ENCODE measurements at regions not wholly inside any gene's neighbourhood (a gene's known extent, or its start where the extent isn't known, plus 50 kb on each side); places are given as distances from the start of the nearest gene placed in this dataset.

DNA sequence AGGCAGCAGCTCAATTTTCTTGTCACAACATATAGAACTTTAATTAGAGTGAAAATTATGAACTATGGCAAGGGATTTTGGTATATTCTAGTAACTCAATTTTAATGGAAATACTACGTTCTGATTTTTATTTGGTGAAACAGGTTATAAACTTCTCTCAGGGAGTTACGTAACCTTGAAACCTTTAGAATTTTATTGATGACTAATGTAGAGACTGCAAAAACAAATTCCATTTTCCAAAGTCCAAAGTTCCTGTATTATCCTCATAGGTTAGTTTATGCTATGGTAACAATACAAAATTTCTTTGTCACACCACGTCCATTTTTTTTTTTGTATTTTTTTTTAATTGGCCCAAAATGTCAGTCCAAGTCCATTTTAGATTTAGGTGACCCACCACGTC is 185.7 kb downstream of the KLF5 start:
- no peak overlapping the region for H2BK5ac ChIP-seq (ENCODE audit: low read depth, low read length, poor library complexity, severe bottlenecking)
- no peaks in the 10 kb centered on the region for H3K4me1 ChIP-seq (ENCODE audit: control insufficient read depth, insufficient read depth, low read depth, low read length)
- no peak overlapping the region for H4K91ac ChIP-seq (ENCODE audit: low read length)
- no peak for DNase-seq
- no peaks in the 10 kb centered on the region for H3K27me3 ChIP-seq (ENCODE audit: control insufficient read depth in 1 of 2, insufficient read depth in 1 of 2, low read length in 2 of 2)
- H3K23ac ChIP-seq (ENCODE audit: low read length in 2 of 2): no peak overlapping the region
- 87% methylated on average over 2 of the region's 4 CpGs for WGBS
- no peak overlapping the region for H2BK12ac ChIP-seq (ENCODE audit: low read length in 2 of 2)
- no peak overlapping the region for H3K4me3 ChIP-seq (ENCODE audit: insufficient read depth in 1 of 2, low read depth in 1 of 2, low read length in 2 of 2)
- H3K18ac ChIP-seq (ENCODE audit: low read depth in 1 of 2, low read length in 2 of 2): no peak overlapping the region
- H3K79me1 ChIP-seq (replicated peaks; ENCODE audit: low read length, poor library complexity, severe bottlenecking): no peaks in the 10 kb centered on the region
- no peak overlapping the region for H3K27ac ChIP-seq (ENCODE audit: low read length, poor library complexity, severe bottlenecking)
- H3K36me3 ChIP-seq (ENCODE audit: control insufficient read depth in 1 of 2, insufficient read depth in 2 of 2, low read depth in 1 of 2, low read length in 2 of 2): no peaks in the 10 kb centered on the region
- no peak overlapping the region for H4K8ac ChIP-seq (ENCODE audit: low read length)
- no peak overlapping the region for H2AK5ac ChIP-seq (ENCODE audit: low read length, severe bottlenecking)
- no peak overlapping the region for H3K14ac ChIP-seq (ENCODE audit: low read length in 2 of 2)
- no peaks in the 10 kb centered on the region for H3K9me3 ChIP-seq (ENCODE audit: control insufficient read depth, low read length)
- H2AFZ ChIP-seq (ENCODE audit: low read depth, low read length): no peak overlapping the region
- no peak overlapping the region for H2BK15ac ChIP-seq (ENCODE audit: low read depth, poor library complexity, severe bottlenecking)
- no peak overlapping the region for H3K9ac ChIP-seq (ENCODE audit: low read length)
- no peak overlapping the region for H2BK120ac ChIP-seq (ENCODE audit: low read depth, low read length)
- no peak overlapping the region for H3K4ac ChIP-seq (ENCODE audit: low read depth in 1 of 2, low read length in 2 of 2)
- no peak overlapping the region for H3K4me2 ChIP-seq (ENCODE audit: low read length, poor library complexity, severe bottlenecking)

DNA sequence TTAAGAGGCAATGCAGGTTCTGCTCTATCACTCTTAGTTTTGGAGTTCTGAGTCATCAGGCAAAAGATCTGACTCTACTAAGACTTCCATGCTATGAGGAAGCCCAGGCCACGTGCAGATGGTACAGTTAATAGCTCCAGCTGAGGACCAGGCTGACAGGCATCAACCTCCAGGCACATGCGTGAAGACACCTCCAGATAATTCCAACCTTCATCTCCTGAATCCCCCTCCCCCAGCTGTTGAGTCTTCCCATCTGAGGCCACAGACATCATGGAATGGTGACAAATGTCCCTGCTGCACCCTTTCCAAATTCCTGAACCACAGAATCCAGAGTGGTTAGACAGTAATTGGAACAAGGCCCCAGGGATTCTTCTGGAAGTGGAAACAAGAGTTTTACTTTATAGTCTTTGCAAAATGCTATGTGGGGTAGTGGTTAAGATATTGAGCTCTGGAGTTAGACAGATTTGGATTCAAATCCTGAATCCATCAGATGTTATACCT is 183.8 kb downstream of the KLF5 start:
- no peak overlapping the region for H2BK15ac ChIP-seq (ENCODE audit: low read depth, poor library complexity, severe bottlenecking)
- no peak overlapping the region for H3K14ac ChIP-seq (ENCODE audit: low read length in 2 of 2)
- H3K4me3 ChIP-seq (ENCODE audit: insufficient read depth in 1 of 2, low read depth in 1 of 2, low read length in 2 of 2): no peak overlapping the region
- no peaks in the 10 kb centered on the region for H3K36me3 ChIP-seq (ENCODE audit: control insufficient read depth in 1 of 2, insufficient read depth in 2 of 2, low read depth in 1 of 2, low read length in 2 of 2)
- DNase-seq: no peak
- no peak overlapping the region for H2BK5ac ChIP-seq (ENCODE audit: low read depth, low read length, poor library complexity, severe bottlenecking)
- H3K18ac ChIP-seq (ENCODE audit: low read depth in 1 of 2, low read length in 2 of 2): no peak overlapping the region
- H2BK12ac ChIP-seq (ENCODE audit: low read length in 2 of 2): no peak overlapping the region
- H4K8ac ChIP-seq (ENCODE audit: low read length): no peak overlapping the region
- no peak overlapping the region for H2AK5ac ChIP-seq (ENCODE audit: low read length, severe bottlenecking)
- no peak overlapping the region for H3K9ac ChIP-seq (ENCODE audit: low read length)
- WGBS: 76% methylated on average over 2 of the region's 2 CpGs
- no peak overlapping the region for H4K91ac ChIP-seq (ENCODE audit: low read length)
- no peaks in the 10 kb centered on the region for H3K4me1 ChIP-seq (ENCODE audit: control insufficient read depth, insufficient read depth, low read depth, low read length)
- no peaks in the 10 kb centered on the region for H3K79me1 ChIP-seq (replicated peaks; ENCODE audit: low read length, poor library complexity, severe bottlenecking)
- no peaks in the 10 kb centered on the region for H3K9me3 ChIP-seq (ENCODE audit: control insufficient read depth, low read length)
- no peak overlapping the region for H2BK120ac ChIP-seq (ENCODE audit: low read depth, low read length)
- H3K27me3 ChIP-seq (ENCODE audit: control insufficient read depth in 1 of 2, insufficient read depth in 1 of 2, low read length in 2 of 2): no peaks in the 10 kb centered on the region
- H2AFZ ChIP-seq (ENCODE audit: low read depth, low read length): no peak overlapping the region
- no peak overlapping the region for H3K4me2 ChIP-seq (ENCODE audit: low read length, poor library complexity, severe bottlenecking)
- H3K4ac ChIP-seq (ENCODE audit: low read depth in 1 of 2, low read length in 2 of 2): no peak overlapping the region
- no peak overlapping the region for H3K23ac ChIP-seq (ENCODE audit: low read length in 2 of 2)
- H3K27ac ChIP-seq (ENCODE audit: low read length, poor library complexity, severe bottlenecking): no peak overlapping the region

DNA sequence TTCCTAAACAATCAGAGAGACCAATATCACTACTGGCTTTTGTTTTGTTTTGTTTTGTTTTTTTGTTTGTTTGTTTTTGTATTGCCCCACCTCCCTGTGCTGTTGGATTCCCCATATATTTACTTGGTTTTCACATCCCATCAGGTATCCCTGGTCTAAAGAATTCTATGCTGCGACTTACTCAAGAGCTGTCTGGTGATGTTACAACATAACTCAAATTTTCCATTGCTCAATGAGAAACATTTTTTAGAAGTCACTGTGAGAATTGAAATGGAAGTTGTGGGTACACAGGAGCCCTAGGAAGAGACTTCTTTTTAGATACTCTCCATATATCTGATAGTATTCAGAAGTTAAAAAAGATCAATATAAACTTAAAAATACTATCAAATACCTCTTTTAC is 181.4 kb downstream of the KLF5 start:
- Histone ChIP-seq H3K27me3 (ENCODE audit: control insufficient read depth in 1 of 2, insufficient read depth in 1 of 2, low read length in 2 of 2) (no peaks in the 10 kb centered on the region), H3K14ac (ENCODE audit: low read length in 2 of 2) (no peak overlapping the region), H3K79me1 (replicated peaks; ENCODE audit: low read length, poor library complexity, severe bottlenecking) (no peaks in the 10 kb centered on the region), H3K4me2 (ENCODE audit: low read length, poor library complexity, severe bottlenecking) (no peak overlapping the region), H3K18ac (ENCODE audit: low read depth in 1 of 2, low read length in 2 of 2) (no peak overlapping the region), H2BK120ac (ENCODE audit: low read depth, low read length) (no peak overlapping the region), H3K4ac (ENCODE audit: low read depth in 1 of 2, low read length in 2 of 2) (no peak overlapping the region), H3K4me3 (ENCODE audit: insufficient read depth in 1 of 2, low read depth in 1 of 2, low read length in 2 of 2) (no peak overlapping the region), H4K8ac (ENCODE audit: low read length) (no peak overlapping the region), H3K23ac (ENCODE audit: low read length in 2 of 2) (no peak overlapping the region), H2BK5ac (ENCODE audit: low read depth, low read length, poor library complexity, severe bottlenecking) (no peak overlapping the region), H2BK15ac (ENCODE audit: low read depth, poor library complexity, severe bottlenecking) (no peak overlapping the region), H2BK12ac (ENCODE audit: low read length in 2 of 2) (no peak overlapping the region), H3K4me1 (ENCODE audit: control insufficient read depth, insufficient read depth, low read depth, low read length) (no peaks in the 10 kb centered on the region), H2AK5ac (ENCODE audit: low read length, severe bottlenecking) (no peak overlapping the region), H2AFZ (ENCODE audit: low read depth, low read length) (no peak overlapping the region), H3K27ac (ENCODE audit: low read length, poor library complexity, severe bottlenecking) (no peak overlapping the region), H3K36me3 (ENCODE audit: control insufficient read depth in 1 of 2, insufficient read depth in 2 of 2, low read depth in 1 of 2, low read length in 2 of 2) (no peaks in the 10 kb centered on the region), H4K91ac (ENCODE audit: low read length) (no peak overlapping the region), H3K9ac (ENCODE audit: low read length) (no peak overlapping the region), H3K9me3 (ENCODE audit: control insufficient read depth, low read length) (no peaks in the 10 kb centered on the region)
- DNase-seq: no peak
- 80% methylated on average over 1 of the region's 1 CpG for WGBS

DNA sequence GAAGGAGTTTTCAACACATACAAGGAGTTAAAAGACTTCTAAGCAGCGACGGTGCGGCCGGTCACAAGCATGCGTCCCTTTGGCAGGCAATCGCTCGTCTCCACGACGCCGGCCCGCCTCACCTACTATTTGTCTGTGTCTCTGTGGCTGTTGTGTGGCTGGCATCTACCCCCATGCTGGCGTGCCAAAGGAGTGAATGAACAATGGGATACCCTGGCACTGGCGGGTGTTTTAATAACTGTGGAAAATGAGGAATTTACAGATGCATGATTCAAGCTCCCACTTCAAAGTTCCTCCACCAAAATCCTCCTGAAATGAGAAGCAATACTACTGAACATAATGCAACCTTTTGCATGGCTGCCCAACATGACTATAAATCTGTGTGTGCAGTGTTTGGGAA is 176.6 kb downstream of the KLF5 start:
- 97% methylated on average over 11 of the region's 13 CpGs for WGBS
- no peak overlapping the region for H3K27ac ChIP-seq (ENCODE audit: low read length, poor library complexity, severe bottlenecking)
- no peak overlapping the region for H3K23ac ChIP-seq (ENCODE audit: low read length in 2 of 2)

More for the DNA sequence above, 176.6 kb downstream of the KLF5 start:
- H2BK12ac ChIP-seq (ENCODE audit: low read length in 2 of 2): no peak overlapping the region
- peaks cover 0 to 4% of the 10 kb centered on the region in 2 experiments for H3K27me3 ChIP-seq (ENCODE audit: control insufficient read depth in 1 of 2, insufficient read depth in 1 of 2, low read length in 2 of 2)
- no peak overlapping the region for H2AFZ ChIP-seq (ENCODE audit: low read depth, low read length)
- DNase-seq: no peak
- H3K79me1 ChIP-seq (replicated peaks; ENCODE audit: low read length, poor library complexity, severe bottlenecking): no peaks in the 10 kb centered on the region
- no peak overlapping the region for H4K8ac ChIP-seq (ENCODE audit: low read length)
- no peaks in the 10 kb centered on the region for H3K36me3 ChIP-seq (ENCODE audit: control insufficient read depth in 1 of 2, insufficient read depth in 2 of 2, low read depth in 1 of 2, low read length in 2 of 2)
- no peak overlapping the region for H3K9ac ChIP-seq (ENCODE audit: low read length)
- H3K4ac ChIP-seq (ENCODE audit: low read depth in 1 of 2, low read length in 2 of 2): no peak overlapping the region
- no peak overlapping the region for H2AK5ac ChIP-seq (ENCODE audit: low read length, severe bottlenecking)
- H3K4me2 ChIP-seq (ENCODE audit: low read length, poor library complexity, severe bottlenecking): no peak overlapping the region
- no peaks in the 10 kb centered on the region for H3K9me3 ChIP-seq (ENCODE audit: control insufficient read depth, low read length)
- no peak overlapping the region for H3K18ac ChIP-seq (ENCODE audit: low read depth in 1 of 2, low read length in 2 of 2)
- peak overlapping the region; percentile 16 for H2BK15ac ChIP-seq (ENCODE audit: low read depth, poor library complexity, severe bottlenecking)
- H2BK5ac ChIP-seq (ENCODE audit: low read depth, low read length, poor library complexity, severe bottlenecking): no peak overlapping the region
- no peak overlapping the region for H2BK120ac ChIP-seq (ENCODE audit: low read depth, low read length)
- no peaks in the 10 kb centered on the region for H3K4me1 ChIP-seq (ENCODE audit: control insufficient read depth, insufficient read depth, low read depth, low read length)
- no peak overlapping the region for H3K14ac ChIP-seq (ENCODE audit: low read length in 2 of 2)
- no peak overlapping the region for H3K4me3 ChIP-seq (ENCODE audit: insufficient read depth in 1 of 2, low read depth in 1 of 2, low read length in 2 of 2)
- H4K91ac ChIP-seq (ENCODE audit: low read length): no peak overlapping the region

All from mesenchymal stem cell (in vitro differentiated cells and primary cell).